PC-3 (cell line): ENCODE measurements at regions not wholly inside any gene's neighbourhood (a gene's known extent, or its start where the extent isn't known, plus 50 kb on each side); places are given as distances from the start of the nearest gene placed in this dataset.

Experiments
- EZH2 ChIP-seq: fragments of 300-600 bp; sonication (generic); IDR thresholded peaks from one replicate; pipeline ENCODE4 v1.6.1; 2017; ENCODE audit warnings: antibody characterized with exemption, mild to moderate bottlenecking, low read length; ENCODE audit not compliant: unreplicated experiment
- EZH2phosphoT487 ChIP-seq: fragments of 300-600 bp; sonication (generic); IDR thresholded peaks from 2 replicates; pipeline ENCODE4 v1.6.1; 2018; ENCODE audit warnings: mild to moderate bottlenecking, antibody characterized with exemption, low read length, borderline replicate concordance
- TF ChIP-seq, protein P1 (sequence below): fragments of 300-600 bp; sonication (generic); conservative IDR thresholded peaks from 2 replicates; pipeline ENCODE4 v1.5.1; 2017; ENCODE audit warnings: antibody characterized with exemption, low read depth, mild to moderate bottlenecking, low read length

GRCh38 chr3:15887261-15887660 lies 89.5 kb upstream of the ANKRD28 start:
- TF ChIP-seq EZH2phosphoT487 (no peak), EZH2 (no peak)
- TF ChIP-seq, protein P1, sequence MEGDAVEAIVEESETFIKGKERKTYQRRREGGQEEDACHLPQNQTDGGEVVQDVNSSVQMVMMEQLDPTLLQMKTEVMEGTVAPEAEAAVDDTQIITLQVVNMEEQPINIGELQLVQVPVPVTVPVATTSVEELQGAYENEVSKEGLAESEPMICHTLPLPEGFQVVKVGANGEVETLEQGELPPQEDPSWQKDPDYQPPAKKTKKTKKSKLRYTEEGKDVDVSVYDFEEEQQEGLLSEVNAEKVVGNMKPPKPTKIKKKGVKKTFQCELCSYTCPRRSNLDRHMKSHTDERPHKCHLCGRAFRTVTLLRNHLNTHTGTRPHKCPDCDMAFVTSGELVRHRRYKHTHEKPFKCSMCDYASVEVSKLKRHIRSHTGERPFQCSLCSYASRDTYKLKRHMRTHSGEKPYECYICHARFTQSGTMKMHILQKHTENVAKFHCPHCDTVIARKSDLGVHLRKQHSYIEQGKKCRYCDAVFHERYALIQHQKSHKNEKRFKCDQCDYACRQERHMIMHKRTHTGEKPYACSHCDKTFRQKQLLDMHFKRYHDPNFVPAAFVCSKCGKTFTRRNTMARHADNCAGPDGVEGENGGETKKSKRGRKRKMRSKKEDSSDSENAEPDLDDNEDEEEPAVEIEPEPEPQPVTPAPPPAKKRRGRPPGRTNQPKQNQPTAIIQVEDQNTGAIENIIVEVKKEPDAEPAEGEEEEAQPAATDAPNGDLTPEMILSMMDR, result no peak
